CD4-positive, alpha-beta T cell treated with Interleukin-4 for 1 hour (primary cell): ENCODE measurements at regions not wholly inside any gene's neighbourhood (a gene's known extent, or its start where the extent isn't known, plus 50 kb on each side); places are given as distances from the start of the nearest gene placed in this dataset.

ENCODE experiments used
- DNase-seq, 2 donors: peaks; one replicate each; pipeline ENCODE4 v3.0.0-alpha.2; 2020 to 2022

GRCh38 chr3:154758109-154758868 is 321.8 kb upstream of the MME start:
- no peak for DNase-seq

DNA sequence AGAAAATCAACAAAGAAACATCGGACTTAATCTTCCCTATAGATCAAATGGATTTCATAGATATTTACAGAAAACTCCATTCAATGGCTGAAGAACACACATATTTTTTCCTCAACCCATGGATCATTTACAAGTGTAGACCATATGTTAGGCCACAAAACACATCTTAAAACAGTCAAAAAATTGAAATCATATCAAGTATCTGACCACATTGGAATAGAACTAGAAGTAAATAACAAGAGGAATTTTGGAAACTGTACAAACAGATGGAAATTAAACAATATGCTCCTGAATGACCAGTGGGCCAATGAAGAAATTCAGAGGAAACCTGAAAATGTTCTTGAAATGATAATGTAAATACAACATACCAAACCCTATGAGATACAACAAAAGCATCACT is 323.1 kb upstream of the GPR149 start:
- no peak for DNase-seq

DNA sequence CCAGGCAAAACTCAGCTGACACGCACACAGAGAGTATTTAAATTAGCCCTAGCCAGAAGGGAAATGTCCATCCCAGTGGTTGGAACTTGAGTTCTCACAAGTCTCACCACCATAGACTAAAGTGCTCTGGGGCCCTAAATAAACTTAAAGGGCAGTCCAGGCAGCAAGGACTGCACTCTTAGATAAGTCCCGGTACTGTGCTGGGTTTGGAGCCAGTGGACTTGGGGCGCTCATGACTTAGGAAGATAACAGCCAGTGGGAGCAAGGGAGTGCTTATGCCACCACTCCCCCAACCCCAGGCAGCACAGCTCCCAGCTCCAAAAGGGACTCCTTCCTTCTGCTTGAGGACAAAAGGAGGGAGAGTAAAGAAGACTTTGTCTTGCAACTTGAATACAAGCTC is 319.5 kb upstream of the GPR149 start:
- DNase-seq, result no peak

DNA sequence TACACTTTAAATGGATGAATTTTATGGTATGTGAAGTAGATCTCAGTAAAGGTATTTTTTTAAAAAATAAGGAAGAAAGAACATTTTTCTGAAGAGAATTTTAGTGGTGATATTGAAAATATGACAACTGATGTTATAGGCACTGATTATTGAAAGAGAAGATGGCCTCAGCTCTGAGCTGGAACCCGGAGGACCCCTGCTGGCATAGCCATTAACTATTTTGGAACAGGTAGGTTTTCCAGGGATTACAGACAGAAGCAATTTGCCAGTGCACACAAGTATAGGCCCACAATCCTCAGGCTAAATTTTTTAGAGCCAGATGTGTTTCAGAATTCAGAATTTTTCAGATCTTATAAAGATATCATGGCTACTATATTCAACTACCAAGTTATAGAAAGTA is 315.9 kb upstream of the GPR149 start:
- no peak for DNase-seq

DNA sequence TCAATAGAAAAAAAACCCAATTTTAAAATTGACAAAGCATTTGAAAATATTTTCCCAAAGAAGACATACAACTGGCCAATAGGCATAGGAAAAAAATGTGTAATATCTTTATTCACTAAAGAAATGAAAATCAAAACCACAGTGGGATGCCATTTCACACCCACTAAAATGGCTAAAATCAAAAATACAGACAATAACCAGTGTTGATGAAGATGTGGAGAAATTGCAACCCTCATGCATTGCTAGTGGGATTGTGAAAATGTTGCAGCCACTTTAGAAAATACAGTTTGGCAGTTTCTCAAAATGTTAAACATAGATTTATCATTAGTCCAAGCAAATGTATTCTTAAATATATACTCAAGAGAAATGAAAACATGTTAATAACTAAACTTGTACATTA is 315.1 kb upstream of the GPR149 start:
- no peak for DNase-seq

GRCh38 chr3:154743418-154743817 is 313.4 kb upstream of the GPR149 start:
- DNase-seq, result no peak

- DNase-seq, result no peak
These were observed 304.5 kb upstream of the GPR149 start for GRCh38 chr3:154734468-154734867.

GRCh38 chr3:154730186-154730585 is 300.2 kb upstream of the GPR149 start:
- DNase-seq, result no peak

DNA sequence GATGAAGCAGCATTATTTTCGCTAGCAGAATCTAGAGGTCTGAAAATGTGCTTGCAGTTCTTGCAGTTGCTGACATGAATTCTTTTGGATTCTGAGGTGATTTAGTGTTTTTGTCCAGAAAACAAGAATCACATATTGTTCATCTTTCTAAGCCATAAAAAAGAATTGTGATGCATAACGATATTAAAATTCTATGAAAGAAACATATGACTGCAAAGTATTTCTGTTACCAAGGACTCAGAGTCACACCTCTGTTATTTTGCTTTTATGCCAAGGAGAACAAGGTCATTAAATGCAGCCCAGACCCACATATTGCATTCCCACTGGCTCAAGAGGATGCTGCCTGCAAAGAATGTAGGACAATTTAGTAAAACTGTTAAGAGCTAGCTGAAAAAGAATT is 299.8 kb upstream of the GPR149 start:
- DNase-seq, result no peak

GRCh38 chr3:154728285-154728684 is 298.3 kb upstream of the GPR149 start:
- no peak for DNase-seq

DNA sequence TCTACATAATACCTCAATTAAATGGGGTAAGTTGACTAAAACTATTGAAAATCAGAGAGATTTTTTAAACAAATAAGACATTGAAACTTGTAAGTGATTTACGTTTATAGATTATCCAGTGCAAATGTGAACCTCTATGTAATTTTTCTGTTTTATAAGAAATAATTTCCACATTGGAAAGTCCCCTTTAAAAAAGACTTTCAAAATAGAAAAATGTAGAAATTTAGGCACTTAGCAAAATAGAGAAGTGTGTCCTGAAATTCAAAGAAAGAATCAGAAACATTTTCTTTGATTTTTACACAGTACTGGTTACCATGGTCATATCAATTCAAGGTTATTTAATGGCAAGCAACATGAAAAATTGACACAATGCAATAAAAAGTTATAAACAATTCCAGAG is 290.9 kb upstream of the GPR149 start:
- no peak for DNase-seq

- peak in 1 of 2 donors; percentile 11 for DNase-seq
These were observed 288.1 kb upstream of the GPR149 start for GRCh38 chr3:154718053-154718452.

DNA sequence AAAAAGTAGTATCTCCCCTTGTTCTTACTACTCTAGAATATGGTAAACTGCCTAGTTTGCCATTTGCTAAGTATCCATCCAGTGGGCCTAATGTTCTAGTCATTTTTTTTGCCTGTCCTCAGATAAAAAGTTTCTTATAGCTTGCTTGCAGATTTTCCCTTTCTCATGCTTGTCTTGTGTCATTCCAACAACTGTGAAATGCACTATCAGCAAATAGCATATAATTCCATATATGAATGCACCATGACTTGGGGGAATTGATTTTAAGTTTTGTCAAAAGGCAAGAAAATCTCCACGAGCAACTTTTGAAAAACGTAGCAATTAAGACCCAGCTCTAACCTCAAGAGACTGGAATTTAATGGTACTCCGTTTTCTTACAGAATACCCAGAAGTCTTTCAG is 286.2 kb upstream of the GPR149 start:
- DNase-seq, result no peak

GRCh38 chr3:154708554-154708953 is 278.6 kb upstream of the GPR149 start:
- DNase-seq, result no peak

GRCh38 chr3:154701055-154701454 is 271.1 kb upstream of the GPR149 start:
- DNase-seq, result no peak

DNA sequence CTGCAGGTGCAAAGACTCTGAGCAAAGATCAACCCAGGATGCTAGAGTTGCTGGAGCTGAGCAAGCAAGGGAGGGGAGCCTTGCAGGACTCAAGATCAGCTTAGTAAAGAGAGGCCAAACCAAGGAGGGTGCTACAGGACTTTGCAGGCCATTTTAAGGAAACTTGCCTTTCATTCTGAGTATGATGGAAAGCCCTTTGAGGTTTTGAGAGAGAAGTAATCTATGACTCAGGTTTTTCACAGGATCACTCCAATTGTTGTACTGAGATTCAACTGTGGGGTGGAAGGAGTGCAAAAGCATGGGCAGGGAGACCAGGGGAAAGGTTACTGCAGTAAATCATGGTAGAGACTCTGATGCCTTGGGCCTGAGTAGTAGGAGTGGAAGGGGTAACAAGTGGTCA is 260.4 kb upstream of the GPR149 start:
- no peak for DNase-seq

DNA sequence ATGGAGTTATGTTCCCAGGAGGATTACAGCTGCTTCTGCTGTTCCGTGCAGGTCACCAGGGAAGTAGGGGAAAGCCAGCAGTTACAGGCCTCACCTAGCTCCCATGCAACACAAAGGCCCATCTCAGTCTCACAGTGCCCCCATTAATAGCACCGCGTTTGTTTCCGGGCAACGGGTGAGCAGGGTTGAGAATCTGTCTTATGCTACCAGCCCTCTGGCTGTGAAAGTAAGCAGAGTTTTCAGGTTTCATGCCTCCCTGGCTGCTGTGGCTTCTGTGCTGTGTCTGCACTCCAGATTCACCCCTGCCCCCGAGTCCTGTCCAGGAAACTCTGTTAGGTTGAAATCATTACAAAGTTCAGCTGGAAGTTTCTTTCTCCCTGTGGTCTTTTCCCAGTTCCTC is 254.4 kb upstream of the GPR149 start:
- no peak for DNase-seq

- DNase-seq, result no peak
These were observed 254.0 kb upstream of the GPR149 start for GRCh38 chr3:154684021-154684420.

GRCh38 chr3:154678041-154678654 is 248.2 kb upstream of the GPR149 start:
- DNase-seq, result no peak

DNA sequence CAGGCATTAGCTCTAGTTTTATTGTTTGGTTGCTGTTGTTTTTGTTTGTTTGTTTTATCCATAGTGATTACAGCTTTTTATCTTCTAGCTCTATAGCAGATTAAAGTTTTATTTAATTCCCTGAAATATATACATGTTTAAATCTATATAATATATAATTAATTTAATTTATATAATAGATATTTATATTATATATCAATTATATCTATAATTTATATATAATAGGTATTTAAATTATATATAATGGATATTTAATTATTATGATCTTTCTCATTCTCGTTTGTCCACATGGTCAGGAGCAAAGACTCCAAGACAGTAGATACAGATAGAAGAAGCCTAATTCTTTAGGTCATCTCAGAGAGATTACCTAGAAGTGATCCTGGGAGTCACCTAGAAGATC is 238.8 kb upstream of the GPR149 start:
- no peak for DNase-seq

DNA sequence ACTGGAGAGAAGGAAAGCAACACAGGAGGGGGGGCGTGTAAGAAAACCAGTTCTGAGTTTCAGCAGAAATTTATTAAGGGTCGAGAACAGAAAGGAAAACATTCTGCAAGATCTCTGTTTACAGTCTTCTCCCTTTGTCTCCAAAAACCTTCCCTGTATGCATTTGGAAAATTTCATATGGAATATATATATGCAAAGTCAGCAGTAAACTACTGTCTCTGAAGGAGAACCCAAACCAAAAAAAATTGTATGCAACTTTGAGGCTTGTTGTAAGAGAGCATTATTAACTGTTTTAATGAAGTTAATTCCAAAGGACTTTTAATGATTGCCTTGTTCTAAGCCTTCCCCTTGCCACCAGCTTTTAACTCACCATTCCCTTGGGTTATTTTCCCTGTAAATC is 238.2 kb upstream of the GPR149 start:
- no peak for DNase-seq

DNA sequence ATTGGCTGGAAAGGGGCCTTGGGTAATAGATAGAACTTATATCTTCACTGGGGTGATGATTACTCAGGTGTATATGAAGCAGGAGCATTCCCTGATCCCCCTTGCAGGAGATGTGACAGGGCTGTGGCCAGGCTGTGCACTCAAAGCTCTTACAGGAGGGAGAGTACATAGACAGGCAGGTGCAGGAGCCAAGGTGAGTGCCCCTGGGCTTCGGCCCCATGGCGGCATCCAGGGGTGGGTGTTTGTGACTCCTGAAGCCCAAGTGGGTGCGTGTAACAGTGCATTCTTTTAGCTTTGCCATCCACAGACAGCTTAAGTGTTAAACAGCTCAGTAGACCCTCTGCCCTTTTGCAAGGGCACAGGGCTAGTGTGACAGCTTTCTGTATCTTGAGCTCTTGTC is 236.6 kb upstream of the GPR149 start:
- no peak for DNase-seq

DNA sequence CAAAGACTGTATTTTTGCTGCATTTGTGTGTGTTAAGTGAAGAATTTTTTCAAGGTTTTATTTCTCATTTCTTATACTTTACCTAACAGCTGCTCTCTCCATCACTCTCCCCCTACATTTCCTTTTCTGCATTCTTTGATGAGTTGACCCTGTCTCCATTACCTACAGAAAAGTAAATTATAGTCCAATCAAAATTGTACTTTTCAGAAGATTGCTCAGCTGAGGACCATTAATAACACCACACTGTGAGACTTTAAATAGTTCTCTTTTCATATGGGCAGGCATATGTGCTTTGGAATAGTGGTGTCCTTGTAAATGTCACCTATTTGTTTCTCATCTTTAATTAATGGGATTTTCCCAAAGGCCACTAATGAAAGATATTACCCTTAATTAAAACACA is 234.7 kb upstream of the GPR149 start:
- DNase-seq, result no peak

- no peak for DNase-seq
These were observed 232.9 kb upstream of the GPR149 start for GRCh38 chr3:154662851-154663250.

DNA sequence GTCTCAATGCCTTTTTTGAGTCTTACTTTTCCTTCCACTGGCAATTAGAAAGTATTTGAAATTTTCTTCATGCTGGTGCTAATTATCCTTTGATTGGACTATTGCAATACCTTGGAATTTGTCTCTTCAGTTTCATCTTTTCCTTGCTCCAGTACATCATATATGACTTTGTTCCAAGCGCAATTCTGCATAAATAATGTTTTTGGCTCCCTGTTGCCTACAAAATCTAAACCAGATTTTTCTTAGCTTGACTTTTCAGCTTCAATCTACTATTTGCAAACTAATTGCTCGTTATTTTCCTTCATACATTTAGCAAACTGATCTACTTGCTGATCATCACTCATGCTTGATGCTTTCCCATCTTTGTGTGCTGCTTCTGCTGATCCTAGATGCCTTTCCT is 230.8 kb upstream of the GPR149 start:
- no peak for DNase-seq
